ENCODE measurements at regions not wholly inside any gene's neighbourhood (a gene's known extent, or its start where the extent isn't known, plus 50 kb on each side); places are given as distances from the start of the nearest gene placed in this dataset.

DNA sequence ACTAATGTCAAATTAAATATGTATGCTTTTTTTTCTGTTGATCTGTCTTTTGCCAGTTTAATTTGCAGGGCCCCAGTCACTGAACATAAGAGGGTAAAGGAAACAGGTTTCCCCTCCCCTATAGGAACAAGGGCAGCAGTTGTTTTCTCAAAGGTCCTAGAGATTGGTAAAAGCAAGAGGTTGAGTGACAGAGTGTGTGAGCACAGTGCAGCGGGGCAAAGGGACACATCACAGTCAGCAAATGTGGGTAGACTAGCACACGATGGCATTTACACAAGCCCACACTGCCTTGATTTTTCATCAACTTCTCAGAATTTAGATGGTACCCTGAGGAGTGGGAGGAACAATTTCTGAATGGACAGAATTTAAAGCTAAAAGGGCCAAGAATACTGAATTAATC lies 138.7 kb upstream of the MYLIP start:
- TF ChIP-seq, protein P1, sequence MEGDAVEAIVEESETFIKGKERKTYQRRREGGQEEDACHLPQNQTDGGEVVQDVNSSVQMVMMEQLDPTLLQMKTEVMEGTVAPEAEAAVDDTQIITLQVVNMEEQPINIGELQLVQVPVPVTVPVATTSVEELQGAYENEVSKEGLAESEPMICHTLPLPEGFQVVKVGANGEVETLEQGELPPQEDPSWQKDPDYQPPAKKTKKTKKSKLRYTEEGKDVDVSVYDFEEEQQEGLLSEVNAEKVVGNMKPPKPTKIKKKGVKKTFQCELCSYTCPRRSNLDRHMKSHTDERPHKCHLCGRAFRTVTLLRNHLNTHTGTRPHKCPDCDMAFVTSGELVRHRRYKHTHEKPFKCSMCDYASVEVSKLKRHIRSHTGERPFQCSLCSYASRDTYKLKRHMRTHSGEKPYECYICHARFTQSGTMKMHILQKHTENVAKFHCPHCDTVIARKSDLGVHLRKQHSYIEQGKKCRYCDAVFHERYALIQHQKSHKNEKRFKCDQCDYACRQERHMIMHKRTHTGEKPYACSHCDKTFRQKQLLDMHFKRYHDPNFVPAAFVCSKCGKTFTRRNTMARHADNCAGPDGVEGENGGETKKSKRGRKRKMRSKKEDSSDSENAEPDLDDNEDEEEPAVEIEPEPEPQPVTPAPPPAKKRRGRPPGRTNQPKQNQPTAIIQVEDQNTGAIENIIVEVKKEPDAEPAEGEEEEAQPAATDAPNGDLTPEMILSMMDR (IDR thresholded peaks at IDR 0.05; ENCODE audit: control insufficient read depth, extremely low read depth, insufficient read depth) = no peak
- no peak overlapping the region for H3K4me3 ChIP-seq (ENCODE audit: low read depth, low read length)
- DNase-seq (ENCODE audit: low read depth) = no peak

DNA sequence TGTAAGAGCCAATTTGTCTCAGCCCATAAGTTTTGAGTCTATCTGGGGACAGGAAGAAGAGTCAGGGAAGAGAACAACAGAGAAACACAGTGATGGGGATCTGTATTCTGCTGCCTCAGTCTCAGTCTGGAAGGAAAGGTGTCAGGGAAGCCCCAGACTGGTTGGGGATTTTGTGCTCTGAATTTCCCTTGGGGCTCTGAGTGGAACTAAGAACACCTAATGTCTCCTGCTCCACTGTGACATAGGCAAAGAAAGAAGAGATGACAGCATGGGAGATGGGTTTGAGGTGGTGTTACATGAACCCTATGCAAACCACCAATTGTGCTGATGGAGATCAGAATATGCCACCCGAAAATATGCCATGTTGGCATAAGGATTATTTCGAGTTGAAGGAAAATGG lies 139.5 kb upstream of the MYLIP start:
- no peak overlapping the region for H3K4me3 ChIP-seq (ENCODE audit: low read depth, low read length)
- no peak for DNase-seq (ENCODE audit: low read depth)
- TF ChIP-seq, protein P1 (IDR thresholded peaks at IDR 0.05; ENCODE audit: control insufficient read depth, extremely low read depth, insufficient read depth) = no peak

GRCh38 chr6:15987569-15987968 lies 141.3 kb upstream of the MYLIP start:
- TF ChIP-seq, protein P1 (IDR thresholded peaks at IDR 0.05; ENCODE audit: control insufficient read depth, extremely low read depth, insufficient read depth) = no peak
- DNase-seq (ENCODE audit: low read depth) = no peak
- no peak overlapping the region for H3K4me3 ChIP-seq (ENCODE audit: low read depth, low read length)

GRCh38 chr6:15986027-15986629 lies 142.8 kb upstream of the MYLIP start:
- TF ChIP-seq, protein P1 (IDR thresholded peaks at IDR 0.05; ENCODE audit: control insufficient read depth, extremely low read depth, insufficient read depth) = no peak
- DNase-seq (ENCODE audit: low read depth) = no peak
- no peak overlapping the region for H3K4me3 ChIP-seq (ENCODE audit: low read depth, low read length)

GRCh38 chr6:15985379-15985959 lies 143.4 kb upstream of the MYLIP start:
- no peak overlapping the region for H3K4me3 ChIP-seq (ENCODE audit: low read depth, low read length)
- DNase-seq (ENCODE audit: low read depth) = peak; percentile 10
- TF ChIP-seq, protein P1 (IDR thresholded peaks at IDR 0.05; ENCODE audit: control insufficient read depth, extremely low read depth, insufficient read depth) = no peak

- no peak overlapping the region for H3K4me3 ChIP-seq (ENCODE audit: low read depth, low read length)
- TF ChIP-seq, protein P1 (IDR thresholded peaks at IDR 0.05; ENCODE audit: control insufficient read depth, extremely low read depth, insufficient read depth) = no peak
- no peak for DNase-seq (ENCODE audit: low read depth)
Observed at GRCh38 chr6:15981956-15982355, 146.9 kb upstream of the MYLIP start.

DNA sequence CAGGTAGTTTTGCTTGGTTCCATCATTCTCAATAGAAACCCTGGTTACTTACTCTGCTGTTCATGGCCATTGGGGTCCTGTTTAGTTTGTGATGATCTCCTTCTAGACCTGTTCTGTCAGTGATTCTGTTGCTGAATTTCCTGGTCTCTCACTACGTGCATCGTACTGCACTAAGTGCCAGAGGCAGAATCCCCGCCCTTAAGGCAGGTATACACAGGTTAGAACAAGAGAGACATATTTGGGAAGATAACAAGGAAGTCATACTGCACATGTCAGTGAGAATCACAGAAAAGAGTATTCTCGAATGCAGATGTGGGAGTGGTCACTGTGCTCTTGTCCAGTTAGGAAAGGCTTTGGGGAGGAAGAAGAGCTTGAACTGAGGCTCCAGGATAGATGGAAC lies 148.1 kb upstream of the MYLIP start:
- no peak overlapping the region for H3K4me3 ChIP-seq (ENCODE audit: low read depth, low read length)
- TF ChIP-seq, protein P1 (IDR thresholded peaks at IDR 0.05; ENCODE audit: control insufficient read depth, extremely low read depth, insufficient read depth) = no peak
- no peak for DNase-seq (ENCODE audit: low read depth)

Data from LNCaP clone FGC (cell line).